GM18511 (cell line): ENCODE measurements at regions not wholly inside any gene's neighbourhood (a gene's known extent, or its start where the extent isn't known, plus 50 kb on each side); places are given as distances from the start of the nearest gene placed in this dataset.

Source experiments
- ATAC-seq: cut with Tn5 transposase; IDR thresholded peaks from one replicate; pipeline ENCODE4 v1.9.1; 2021; ENCODE audit warnings: mild to moderate bottlenecking, moderate library complexity; ENCODE audit not compliant: unreplicated experiment

GRCh38 chr1:209276321-209276720, 307.2 kb upstream of the CAMK1G start:
- ATAC-seq, result no peak

GRCh38 chr1:209277662-209278061, 305.9 kb upstream of the CAMK1G start:
- no peak for ATAC-seq

GRCh38 chr1:209291715-209292114, 291.8 kb upstream of the CAMK1G start:
- no peak for ATAC-seq

GRCh38 chr1:209302779-209303568, 280.5 kb upstream of the CAMK1G start:
- ATAC-seq, result no peak

- ATAC-seq, result no peak
These were observed 279.3 kb upstream of the CAMK1G start for GRCh38 chr1:209304166-209304565.

GRCh38 chr1:209305221-209305954, 278.1 kb upstream of the CAMK1G start:
- no peak for ATAC-seq

GRCh38 chr1:209307846-209308245, 275.7 kb upstream of the CAMK1G start:
- no peak for ATAC-seq

- ATAC-seq, result no peak
These were observed 274.3 kb upstream of the CAMK1G start for GRCh38 chr1:209309198-209309597.

- ATAC-seq, result no peak
These were observed 271.7 kb upstream of the CAMK1G start for GRCh38 chr1:209311770-209312169.

GRCh38 chr1:209316929-209317328, 266.6 kb upstream of the CAMK1G start:
- no peak for ATAC-seq

GRCh38 chr1:209318181-209319056, 265.1 kb upstream of the CAMK1G start:
- ATAC-seq, result no peak

- ATAC-seq, result no peak
These were observed 264.5 kb upstream of the CAMK1G start for GRCh38 chr1:209319057-209319432.

GRCh38 chr1:209319549-209319948, 264.0 kb upstream of the CAMK1G start:
- ATAC-seq, result no peak

GRCh38 chr1:209323743-209324142, 259.8 kb upstream of the CAMK1G start:
- ATAC-seq, result no peak

GRCh38 chr1:209324901-209325871, 258.3 kb upstream of the CAMK1G start:
- ATAC-seq, result no peak

- ATAC-seq, result no peak
These were observed 257.4 kb upstream of the CAMK1G start for GRCh38 chr1:209326076-209326475.

GRCh38 chr1:209326831-209327230, 256.7 kb upstream of the CAMK1G start:
- no peak for ATAC-seq

GRCh38 chr1:209328196-209328595, 255.3 kb upstream of the CAMK1G start:
- no peak for ATAC-seq

- ATAC-seq, result peak; percentile 75
These were observed 248.3 kb upstream of the CAMK1G start for GRCh38 chr1:209335178-209335577.

GRCh38 chr1:209341146-209341545, 242.4 kb upstream of the CAMK1G start:
- ATAC-seq, result no peak
